AG04449 (cell line): ENCODE measurements at regions not wholly inside any gene's neighbourhood (a gene's known extent, or its start where the extent isn't known, plus 50 kb on each side); places are given as distances from the start of the nearest gene placed in this dataset.

Experiments used
- CTCF ChIA-PET: fragments of 350-600 bp; formaldehyde crosslinking; extraction: SDS; loops from one replicate; lab custom pipeline; 2021; ENCODE audit warnings: antibody characterized with exemption; lab: Yijun Ruan, JAX
- POLR2A ChIA-PET: fragments of 400-600, 350-600 bp; formaldehyde crosslinking; extraction: SDS; loops from one replicate; lab custom pipeline; 2020; ENCODE audit warnings: antibody characterized with exemption, inconsistent platforms; lab: Yijun Ruan, JAX
- DNase-seq: peaks from one replicate; pipeline ENCODE4 v3.0.0-alpha.2; 2010; ENCODE audit warnings: low read depth, low spot score
- H3K4me3 ChIP-seq: 2 replicates; pipeline ENCODE4 v1.5.1; 2011; ENCODE audit warnings: low read depth, mild to moderate bottlenecking, control low read depth, low read length
- CTCF ChIP-seq: IDR thresholded peaks from one replicate; pipeline ENCODE4 v1.5.1; 2011; ENCODE audit warnings: mild to moderate bottlenecking, moderate library complexity, low read length, control low read depth, inconsistent platforms; ENCODE audit not compliant: insufficient read depth; ENCODE audit errors: missing control alignments

- POLR2A ChIA-PET: no interaction called here
- CTCF ChIA-PET: no interaction called here
- DNase-seq: no peak
- no peak overlapping the region for H3K4me3 ChIP-seq
- no peak for TF ChIP-seq CTCF
These were observed 174.8 kb downstream of the BMP2 start for GRCh38 chr20:6942266-6942665.

- DNase-seq: no peak
- no peak for TF ChIP-seq CTCF
- CTCF ChIA-PET: no interaction called here
- POLR2A ChIA-PET: no interaction called here
- H3K4me3 ChIP-seq: no peak overlapping the region
These were observed 176.8 kb downstream of the BMP2 start for GRCh38 chr20:6944292-6944691.

GRCh38 chr20:6953611-6954010 lies 186.1 kb downstream of the BMP2 start:
- DNase-seq: no peak
- TF ChIP-seq CTCF: no peak
- CTCF ChIA-PET: no interaction called here
- no peak overlapping the region for H3K4me3 ChIP-seq
- POLR2A ChIA-PET: no interaction called here

- H3K4me3 ChIP-seq: no peak overlapping the region
- ChIA-PET POLR2A (no interaction called here), CTCF (no interaction called here)
- no peak for DNase-seq
- TF ChIP-seq CTCF: no peak
These were observed 186.7 kb downstream of the BMP2 start for GRCh38 chr20:6954219-6954618.

- no peak overlapping the region for H3K4me3 ChIP-seq
- DNase-seq: no peak
- POLR2A ChIA-PET: no interaction called here
- no peak for TF ChIP-seq CTCF
- CTCF ChIA-PET: no interaction called here
These were observed 188.6 kb downstream of the BMP2 start for GRCh38 chr20:6956056-6956455.

- no peak for TF ChIP-seq CTCF
- no peak overlapping the region for H3K4me3 ChIP-seq
- DNase-seq: no peak
- CTCF ChIA-PET: no interaction called here
- POLR2A ChIA-PET: no interaction called here
These were observed 189.1 kb downstream of the BMP2 start for GRCh38 chr20:6956574-6956973.
